Natural killer cell (primary cell): ENCODE measurements at regions not wholly inside any gene's neighbourhood (a gene's known extent, or its start where the extent isn't known, plus 50 kb on each side); places are given as distances from the start of the nearest gene placed in this dataset.

ENCODE experiments used
- ATAC-seq, 3 donors: fragments of 150-1000 bp in 2 of 3; fragments of 200-7000 bp in 1 of 3; cut with Tn5 transposase; 1 replicate in 1 of 3; 2 replicates in 2 of 3; pipeline ENCODE4 v1.10.0; 2021; ENCODE audit warnings: mild to moderate bottlenecking in 2 of 3, moderate library complexity in 2 of 3
- DNase-seq, 2 donors: peaks; one replicate each; pipeline versions ENCODE4 v3.0.0 to v3.0.0-alpha.2; 2013 to 2021; ENCODE audit warnings: mixed read lengths in 1 of 2
- H3K27ac ChIP-seq: one replicate; pipeline ENCODE4 v1.5.1; 2013; ENCODE audit warnings: mild to moderate bottlenecking, low read length
- H3K27me3 ChIP-seq: one replicate; pipeline ENCODE4 v1.6.1; 2013; ENCODE audit warnings: low read length; ENCODE audit not compliant: control insufficient read depth, insufficient read depth
- H3K36me3 ChIP-seq: one replicate; pipeline ENCODE4 v1.6.1; 2013; ENCODE audit warnings: low read length; ENCODE audit not compliant: control insufficient read depth, insufficient read depth
- H3K4me1 ChIP-seq: one replicate; pipeline ENCODE4 v1.6.1; 2013; ENCODE audit warnings: low read length; ENCODE audit not compliant: control insufficient read depth, insufficient read depth
- H3K4me3 ChIP-seq: one replicate; pipeline ENCODE4 v1.5.1; 2013; ENCODE audit warnings: low read length
- H3K9me3 ChIP-seq: one replicate; pipeline ENCODE4 v1.6.1; 2013; ENCODE audit warnings: low read length; ENCODE audit not compliant: control insufficient read depth, insufficient read depth
- H3K27ac Mint-ChIP-seq, 2 donors: one replicate each; pipeline ENCODE4 v1.8.0; 2022; ENCODE audit warnings: mild to moderate bottlenecking in 2 of 2, mixed read lengths in 2 of 2, moderate library complexity in 1 of 2
- H3K27me3 Mint-ChIP-seq, 2 donors: one replicate each; pipeline ENCODE4 v1.8.0; 2022; ENCODE audit warnings: low read depth in 2 of 2, mixed read lengths in 2 of 2
- H3K36me3 Mint-ChIP-seq: one replicate; pipeline ENCODE4 v1.8.0; 2022; ENCODE audit warnings: mixed read lengths
- H3K4me1 Mint-ChIP-seq, 2 donors: one replicate each; pipeline ENCODE4 v1.8.0; 2022; ENCODE audit warnings: mixed read lengths in 2 of 2
- H3K4me3 Mint-ChIP-seq: one replicate; pipeline ENCODE4 v1.8.0; 2022; ENCODE audit warnings: mild to moderate bottlenecking, moderate library complexity, mixed read lengths
- H3K9me3 Mint-ChIP-seq, 2 donors: one replicate each; pipeline ENCODE4 v1.8.0; 2022; ENCODE audit warnings: mixed read lengths in 2 of 2
- CTCF ChIP-seq: fragments of 200-600 bp; IDR thresholded peaks from one replicate; pipeline ENCODE4 v1.8.0; 2022; ENCODE audit warnings: antibody characterized with exemption
- WGBS: methylation state at CpG from one replicate; pipeline ENCODE4 v1.1.7; 2013; ENCODE audit warnings: missing lambda C conversion rate; ENCODE audit not compliant: insufficient coverage; 5-methylcytosine and 5-hydroxymethylcytosine counted together
- intact Hi-C: fragments of 100-400 bp; cut with micrococcal nuclease; formaldehyde crosslinking; loops from one replicate; pipeline ENCODE4 v1.14.2; 2022

- no peak overlapping the region for H3K27ac ChIP-seq
- Mint-ChIP-seq H3K4me3 (no peak overlapping the region), H3K9me3 (no peaks in the 10 kb centered on the region), H3K4me1 (peaks cover 0 to 7% of the 10 kb centered on the region in 2 donors), H3K36me3 (no peaks in the 10 kb centered on the region), H3K27ac (no peak overlapping the region), H3K27me3 (peaks cover 12 to 35% of the 10 kb centered on the region in 2 donors)
- ATAC-seq (no peak), DNase-seq (no peak)
- no peak overlapping the region for H3K4me3 ChIP-seq
- intact Hi-C loops, result no loop called here
- no peaks in the 10 kb centered on the region for H3K27me3 ChIP-seq
- no peaks in the 10 kb centered on the region for H3K9me3 ChIP-seq
- no peaks in the 10 kb centered on the region for H3K4me1 ChIP-seq
- WGBS, result 72% methylated on average over 4 of the region's 4 CpGs
- no peak for TF ChIP-seq CTCF
- H3K36me3 ChIP-seq, result no peaks in the 10 kb centered on the region
Measured at GRCh38 chr1:93013145-93014065, 52.1 kb upstream of the DIPK1A start.

DNA sequence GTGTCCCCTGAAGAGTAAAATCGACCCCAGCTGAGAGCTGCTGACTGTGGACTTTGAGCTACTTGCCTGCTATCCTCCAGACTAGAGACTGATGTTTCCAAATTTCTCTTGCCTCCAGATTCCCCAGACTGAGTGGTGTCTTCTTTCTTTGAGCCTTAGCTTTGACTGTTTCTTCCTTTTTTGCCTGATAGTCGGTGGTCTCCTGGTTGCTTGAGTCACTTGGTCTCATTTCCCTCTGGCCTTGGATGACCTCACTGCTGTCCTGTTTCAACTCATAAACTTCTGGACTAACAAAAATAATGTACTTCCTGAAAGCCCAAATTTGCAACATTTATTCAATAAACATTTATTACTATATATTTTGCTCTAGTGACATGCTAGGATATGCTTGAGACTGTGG lies 52.9 kb upstream of the DIPK1A start:
- no peak overlapping the region for H3K27ac ChIP-seq
- Mint-ChIP-seq H3K9me3 (no peaks in the 10 kb centered on the region), H3K4me3 (no peak overlapping the region), H3K27me3 (peaks cover 11 to 28% of the 10 kb centered on the region in 2 donors), H3K4me1 (peaks cover 0 to 7% of the 10 kb centered on the region in 2 donors), H3K36me3 (no peaks in the 10 kb centered on the region), H3K27ac (no peak overlapping the region)
- intact Hi-C loops, result no loop called here
- H3K9me3 ChIP-seq, result no peaks in the 10 kb centered on the region
- DNase-seq, result no peak
- H3K4me3 ChIP-seq, result no peak overlapping the region
- ATAC-seq, result no peak
- TF ChIP-seq CTCF, result no peak
- no peaks in the 10 kb centered on the region for H3K36me3 ChIP-seq
- H3K4me1 ChIP-seq, result no peaks in the 10 kb centered on the region
- 75% methylated on average over 2 of the region's 2 CpGs for WGBS
- H3K27me3 ChIP-seq, result no peaks in the 10 kb centered on the region

GRCh38 chr1:93015590-93015989 lies 54.3 kb upstream of the DIPK1A start:
- Mint-ChIP-seq H3K27me3 (peaks cover 16 to 28% of the 10 kb centered on the region in 2 donors), H3K9me3 (no peaks in the 10 kb centered on the region), H3K27ac (no peak overlapping the region), H3K36me3 (no peaks in the 10 kb centered on the region), H3K4me3 (no peak overlapping the region), H3K4me1 (peaks cover 0 to 7% of the 10 kb centered on the region in 2 donors)
- H3K27ac ChIP-seq, result no peak overlapping the region
- H3K4me3 ChIP-seq, result no peak overlapping the region
- WGBS, result 49% methylated on average over 2 of the region's 2 CpGs
- H3K4me1 ChIP-seq, result no peaks in the 10 kb centered on the region
- ATAC-seq (no peak), DNase-seq (no peak)
- no peak for TF ChIP-seq CTCF
- H3K9me3 ChIP-seq, result no peaks in the 10 kb centered on the region
- intact Hi-C loops, result no loop called here
- H3K36me3 ChIP-seq, result no peaks in the 10 kb centered on the region
- no peaks in the 10 kb centered on the region for H3K27me3 ChIP-seq
